Left forelimb (tissue), 1 donor: ENCODE measurements at regions not wholly inside any gene's neighbourhood (a gene's known extent, or its start where the extent isn't known, plus 50 kb on each side); places are given as distances from the start of the nearest gene placed in this dataset.

Experiments
- DNase-seq: peaks from one replicate; pipeline ENCODE4 v3.0.0-alpha.2; 2018; ENCODE audit warnings: low spot score

GRCh38 chr11:119545978-119546915 is 123.3 kb upstream of the THY1 start:
- DNase-seq = peak; percentile 61

GRCh38 chr11:119540370-119541125 is 117.6 kb upstream of the THY1 start:
- peak; percentile 59 for DNase-seq

- no peak for DNase-seq
Observed at GRCh38 chr11:119539583-119539982, 116.6 kb upstream of the THY1 start.

- DNase-seq = no peak
Observed at GRCh38 chr11:119538753-119539152, 115.8 kb upstream of the THY1 start.

GRCh38 chr11:119537306-119538253 is 114.6 kb upstream of the THY1 start:
- peak; percentile 37 for DNase-seq

- DNase-seq = no peak
Observed at GRCh38 chr11:119536801-119537200, 113.8 kb upstream of the THY1 start.

GRCh38 chr11:119533921-119534736 is 111.2 kb upstream of the THY1 start:
- peak; percentile 75 for DNase-seq

GRCh38 chr11:119533462-119533861 is 110.5 kb upstream of the THY1 start:
- DNase-seq = no peak

GRCh38 chr11:119532551-119532950 is 109.6 kb upstream of the THY1 start:
- no peak for DNase-seq

- DNase-seq = no peak
Observed at GRCh38 chr11:119531623-119532022, 108.7 kb upstream of the THY1 start.

GRCh38 chr11:119531056-119531455 is 108.1 kb upstream of the THY1 start:
- no peak for DNase-seq

GRCh38 chr11:119530509-119530908 is 107.5 kb upstream of the THY1 start:
- no peak for DNase-seq

GRCh38 chr11:119529936-119530335 is 107.0 kb upstream of the THY1 start:
- DNase-seq = no peak

- DNase-seq = no peak
Observed at GRCh38 chr11:119529063-119529845, 106.3 kb upstream of the THY1 start.

GRCh38 chr11:119525867-119526196 is 102.9 kb upstream of the THY1 start:
- no peak for DNase-seq

- no peak for DNase-seq
Observed at GRCh38 chr11:119525180-119525866, 102.4 kb upstream of the THY1 start.

GRCh38 chr11:119523539-119524157 is 100.7 kb upstream of the THY1 start:
- no peak for DNase-seq

- DNase-seq = no peak
Observed at GRCh38 chr11:119522609-119523008, 99.6 kb upstream of the THY1 start.

- no peak for DNase-seq
Observed at GRCh38 chr11:119521551-119521950, 98.6 kb upstream of the THY1 start.
